GM12891 (cell line): ENCODE measurements at regions not wholly inside any gene's neighbourhood (a gene's known extent, or its start where the extent isn't known, plus 50 kb on each side); places are given as distances from the start of the nearest gene placed in this dataset.

ENCODE experiments used
- POLR2A ChIP-seq: IDR thresholded peaks from 2 replicates; pipeline ENCODE4 v1.6.1; 2011; ENCODE audit warnings: low read depth, low read length, control low read depth
- POLR2AphosphoS5 ChIP-seq: IDR thresholded peaks from 2 replicates; pipeline ENCODE4 v1.6.1; 2011; ENCODE audit warnings: low read depth, low read length, control low read depth
- POU2F2 ChIP-seq: IDR thresholded peaks from 2 replicates; pipeline ENCODE4 v1.6.1; 2011; ENCODE audit warnings: low read depth, mild to moderate bottlenecking, control low read depth, low read length, moderate library complexity
- SPI1 ChIP-seq: IDR thresholded peaks from 2 replicates; pipeline ENCODE4 v1.6.1; 2011; ENCODE audit warnings: low read depth, low read length, control low read depth
- TAF1 ChIP-seq: IDR thresholded peaks from 2 replicates; pipeline ENCODE4 v1.6.1; 2011; ENCODE audit warnings: low read depth, low read length, control low read depth

DNA sequence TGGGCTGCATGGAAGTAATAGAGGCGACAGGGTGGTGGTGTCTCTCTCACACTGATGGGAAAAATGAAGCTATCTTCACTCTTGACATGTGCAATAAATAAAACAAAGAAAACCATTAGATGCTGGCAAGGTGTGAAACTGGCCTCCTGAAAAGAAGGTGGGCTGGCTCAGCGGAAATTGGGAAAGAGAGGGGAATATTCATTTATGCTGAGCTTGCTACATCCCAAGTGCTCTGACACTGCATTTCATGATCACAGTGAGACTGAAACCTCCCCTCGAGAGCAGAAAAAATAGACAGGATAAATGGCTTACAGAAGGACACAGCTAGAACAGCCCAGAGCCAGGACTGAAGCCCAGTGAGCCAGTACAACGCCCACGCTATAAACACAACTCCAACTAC is 112.1 kb upstream of the SMLR1 start:
- TF ChIP-seq POLR2AphosphoS5 (no peak), POU2F2 (no peak), POLR2A (no peak), TAF1 (no peak), SPI1 (no peak)
